HG03460 (cell line): ENCODE measurements at regions not wholly inside any gene's neighbourhood (a gene's known extent, or its start where the extent isn't known, plus 50 kb on each side); places are given as distances from the start of the nearest gene placed in this dataset.
"Not testable (repeated sequence)": the region's sequence is repeated elsewhere in the genome, so short reads cannot be mapped to it uniquely, and the experiment has no call there.

Experiments
- ATAC-seq: cut with Tn5 transposase; IDR thresholded peaks from one replicate; pipeline ENCODE4 v1.9.1; 2021; ENCODE audit not compliant: unreplicated experiment

DNA sequence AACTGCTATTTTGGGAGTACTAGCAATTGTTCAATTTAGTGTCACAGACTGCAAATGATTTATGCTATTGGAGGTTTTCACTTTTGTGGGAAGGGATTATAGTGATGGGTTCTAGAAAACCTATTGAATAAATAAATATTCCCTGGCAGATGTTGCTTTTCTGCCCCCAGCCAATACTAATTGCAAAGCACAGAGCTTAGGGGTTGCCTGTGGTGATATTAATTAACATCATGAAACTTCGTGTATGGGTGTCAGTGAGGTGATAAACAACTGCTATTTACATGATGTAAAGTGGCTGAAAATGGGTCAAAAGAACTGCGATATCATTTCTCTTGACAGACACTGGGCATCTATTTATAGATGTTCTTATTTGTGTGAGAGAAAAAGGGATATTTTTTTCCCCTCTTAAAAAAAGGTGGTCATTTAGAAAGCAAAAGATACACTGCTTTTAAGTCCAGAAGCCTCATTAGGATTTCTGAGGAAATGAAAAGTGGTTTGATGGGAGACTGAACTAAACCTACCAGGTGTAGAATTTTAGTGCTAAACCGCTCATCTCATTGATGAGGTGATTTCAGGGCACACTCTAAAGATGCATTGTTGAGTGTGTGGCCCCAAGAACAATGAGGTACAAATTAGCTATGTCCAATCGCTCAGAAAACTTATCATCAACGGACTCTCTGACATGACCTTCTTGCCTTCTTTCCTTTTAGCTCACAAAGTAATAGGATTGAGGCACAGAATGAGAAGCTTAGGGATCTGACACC, 116.7 kb upstream of the CHST9 start:
- no peak for ATAC-seq

- no peak for ATAC-seq
These were observed 113.2 kb upstream of the CHST9 start for GRCh38 chr18:27298214-27298804.

GRCh38 chr18:27285973-27286562, 101.0 kb upstream of the CHST9 start:
- ATAC-seq, result not testable (repeated sequence)

DNA sequence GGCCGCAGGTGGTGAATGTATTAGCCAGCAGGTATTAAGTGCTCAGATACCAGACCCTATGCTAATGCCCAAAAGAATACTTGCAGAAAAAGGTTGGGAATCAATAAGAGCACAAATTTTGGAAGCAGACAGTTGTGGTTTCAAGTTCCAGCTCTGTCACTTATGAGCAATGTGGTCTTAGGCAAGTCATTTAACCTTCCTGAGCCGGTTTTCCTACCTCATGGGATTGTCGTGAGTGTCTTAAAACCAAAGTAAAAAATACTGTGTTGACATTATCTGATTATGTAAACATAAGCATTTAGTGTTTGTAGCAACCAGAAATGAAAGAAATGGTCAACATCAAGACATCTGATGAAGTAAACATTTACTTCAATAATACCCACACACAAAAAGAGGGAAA, 93.0 kb upstream of the CHST9 start:
- no peak for ATAC-seq

- ATAC-seq, result no peak
These were observed 92.4 kb upstream of the CHST9 start for GRCh38 chr18:27277554-27277953.

DNA sequence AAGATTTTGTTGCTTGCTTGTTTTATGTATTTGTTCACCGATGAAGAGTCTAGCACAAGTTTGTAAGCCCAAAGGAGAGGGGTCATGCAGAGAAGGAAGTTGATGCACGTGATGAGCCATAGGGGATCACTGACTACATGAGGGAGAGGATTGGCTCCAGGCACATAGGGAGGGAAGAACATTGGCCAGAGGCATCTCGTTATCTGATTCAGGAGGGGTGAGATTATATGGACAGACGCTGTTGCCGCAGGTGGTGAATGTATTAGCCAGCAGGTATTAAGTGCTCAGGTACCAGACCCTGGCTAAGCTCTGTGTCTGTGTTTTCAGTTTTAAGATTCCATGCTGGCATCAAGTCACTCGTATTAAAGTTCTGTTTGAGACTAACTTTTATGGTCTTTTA, 91.8 kb upstream of the CHST9 start:
- no peak for ATAC-seq

GRCh38 chr18:27276479-27276878, 91.4 kb upstream of the CHST9 start:
- ATAC-seq, result no peak

GRCh38 chr18:27274901-27275300, 89.8 kb upstream of the CHST9 start:
- ATAC-seq, result no peak

DNA sequence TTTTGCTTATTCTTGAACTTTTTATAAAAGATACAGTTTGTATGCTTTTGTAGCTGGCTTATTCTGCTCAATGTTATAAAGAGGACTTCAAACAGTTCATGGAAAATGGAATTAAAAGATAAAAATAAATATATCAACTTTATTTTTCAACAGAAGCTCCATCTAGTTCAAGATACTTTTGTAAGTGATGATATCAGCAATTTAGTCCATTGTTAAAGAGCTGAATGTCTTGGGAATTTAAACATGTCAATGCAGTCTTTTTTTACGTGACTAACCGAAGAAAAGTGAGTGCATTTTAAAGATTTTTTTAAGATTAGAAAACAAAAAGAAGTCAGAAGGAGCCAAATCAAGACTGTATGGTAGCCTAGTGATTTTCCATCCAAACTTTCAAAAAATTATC, 85.4 kb upstream of the CHST9 start:
- no peak for ATAC-seq

- no peak for ATAC-seq
These were observed 78.3 kb upstream of the CHST9 start for GRCh38 chr18:27263369-27263768.

DNA sequence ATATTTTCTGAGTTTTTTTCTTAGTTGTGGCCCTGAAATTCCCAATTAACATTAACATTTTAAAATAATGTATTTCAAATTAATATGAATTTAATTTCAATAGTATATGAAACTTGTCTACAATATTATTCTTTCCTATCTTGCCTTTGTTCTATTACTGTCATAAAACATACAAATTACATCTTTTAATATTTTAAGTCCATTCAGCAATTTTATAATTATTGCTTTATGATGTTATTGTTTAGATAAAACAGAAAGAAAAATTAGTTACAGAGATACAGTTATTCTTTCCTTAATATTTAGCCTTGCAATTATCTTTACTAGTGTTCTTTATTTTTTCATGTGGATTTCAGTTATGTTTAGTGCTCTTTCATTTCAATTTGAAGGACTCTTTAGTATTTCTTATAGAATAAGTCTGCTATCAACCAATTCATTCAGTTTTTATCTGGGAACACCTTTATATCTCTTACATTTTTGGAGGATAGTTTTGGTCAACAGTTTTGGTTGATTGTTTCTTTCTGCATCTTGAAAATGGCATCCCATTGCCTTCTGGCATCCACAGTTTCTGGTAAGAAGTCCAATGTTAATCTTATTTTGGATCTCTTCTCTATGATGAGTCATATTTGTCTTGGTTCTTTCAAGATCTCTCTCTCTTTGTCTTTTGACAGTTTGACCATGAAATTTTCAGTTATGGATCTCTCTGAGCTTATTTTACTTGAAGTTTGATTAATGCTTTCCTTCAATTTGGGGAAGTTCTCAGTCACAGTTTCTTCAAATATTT, 76.9 kb upstream of the CHST9 start:
- ATAC-seq, result no peak

GRCh38 chr18:27253571-27253970, 68.5 kb upstream of the CHST9 start:
- ATAC-seq, result no peak

- no peak for ATAC-seq
These were observed 65.4 kb upstream of the CHST9 start for GRCh38 chr18:27250471-27250870.

GRCh38 chr18:27249933-27250332, 64.8 kb upstream of the CHST9 start:
- ATAC-seq, result no peak

DNA sequence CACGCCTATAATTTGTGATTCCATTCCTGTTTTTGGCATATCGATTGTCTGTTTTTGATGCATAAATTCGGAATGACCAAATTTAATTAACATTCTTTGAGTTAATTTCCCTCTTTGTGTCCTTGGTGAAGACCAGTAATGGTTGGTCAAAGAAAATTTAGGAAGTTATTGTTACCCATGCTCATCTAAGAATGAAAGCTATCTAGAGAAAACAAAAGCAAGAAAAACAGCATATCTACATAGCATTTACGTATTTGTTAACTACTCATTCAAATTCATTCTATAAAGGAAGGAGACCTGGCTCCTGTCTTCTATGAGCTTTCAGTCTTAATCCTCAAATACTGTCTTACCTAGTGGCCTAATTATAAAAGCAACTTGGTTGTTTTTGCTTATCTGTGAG, 59.2 kb upstream of the CHST9 start:
- ATAC-seq, result no peak

GRCh38 chr18:27242392-27243047, 57.4 kb upstream of the CHST9 start:
- ATAC-seq, result no peak

- no peak for ATAC-seq
These were observed 55.3 kb upstream of the CHST9 start for GRCh38 chr18:27240383-27240782.

- no peak for ATAC-seq
These were observed 54.6 kb upstream of the CHST9 start for GRCh38 chr18:27239669-27240068.

- no peak for ATAC-seq
These were observed 50.2 kb upstream of the CHST9 start for GRCh38 chr18:27235218-27235870.
